ENCODE measurements at regions not wholly inside any gene's neighbourhood (a gene's known extent, or its start where the extent isn't known, plus 50 kb on each side); places are given as distances from the start of the nearest gene placed in this dataset.

DNA sequence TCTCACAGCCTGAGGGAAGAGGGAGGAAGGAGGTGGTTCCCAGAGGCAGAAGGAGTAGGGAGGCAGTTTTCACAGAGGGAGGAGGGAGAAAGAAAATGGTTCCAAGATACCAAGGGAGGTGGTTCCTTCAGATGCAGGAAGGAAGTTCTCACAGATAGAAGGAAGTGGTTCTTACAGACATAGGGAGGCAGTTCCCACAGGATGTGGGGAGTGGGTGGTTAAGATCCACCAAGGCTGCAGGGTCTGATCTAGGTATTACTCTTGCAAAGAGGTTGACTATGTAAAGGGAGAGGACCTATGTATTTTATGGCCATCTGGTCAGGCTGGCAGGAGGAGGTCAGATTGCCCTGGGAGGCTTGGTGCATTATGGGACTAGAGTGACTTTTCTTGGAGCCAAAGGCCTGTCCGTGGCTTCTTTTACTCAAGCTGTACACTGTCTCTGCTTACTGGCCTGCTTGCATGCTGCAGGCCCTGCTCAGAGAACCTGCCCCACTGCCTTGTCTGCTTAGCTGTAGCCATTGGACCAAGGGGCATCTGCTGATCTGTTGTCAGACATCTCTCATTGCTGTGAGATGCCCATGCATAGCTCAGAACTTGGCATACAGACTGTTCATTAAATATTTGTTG, 283.7 kb downstream of the DHX35 start:
- Histone ChIP-seq H3K9ac (ENCODE audit: low read length) (no peak overlapping the region), H3F3A (ENCODE audit: low read length, unreplicated experiment) (no peaks in the 10 kb centered on the region), H4K20me1 (ENCODE audit: low read length) (no peaks in the 10 kb centered on the region), H3K27me3 (ENCODE audit: low read length) (peaks cover 10% of the 10 kb centered on the region; the same call in 1 of the 2 replicates), H3K9me2 (replicated peaks; ENCODE audit: low read length) (no peaks in the 10 kb centered on the region), H3K9me3 (ENCODE audit: low read length) (no peaks in the 10 kb centered on the region), H3K79me2 (ENCODE audit: low read length) (no peaks in the 10 kb centered on the region), H3K36me3 (ENCODE audit: low read depth, low read length) (no peaks in the 10 kb centered on the region), H3K27ac (ENCODE audit: low read length) (no peak overlapping the region), H3K4me1 (ENCODE audit: insufficient read depth, low read length) (no peaks in the 10 kb centered on the region), H3K4me2 (ENCODE audit: low read length) (no peak overlapping the region), H2AFZ (ENCODE audit: low read length) (no peak overlapping the region), H3K4me3 (ENCODE audit: low read length) (no peak overlapping the region)
- BruUV-seq (replicated peaks), result no TSS peak
- POLR2A ChIA-PET (ENCODE audit: unreplicated experiment), result no interaction called here
- intact Hi-C loops (cut with micrococcal nuclease), result no loop called here
- TF ChIP-seq EZH2 (IDR thresholded peaks at IDR 0.05; ENCODE audit: low read length, unreplicated experiment) (no peak), EZH2phosphoT487 (IDR thresholded peaks at IDR 0.05; ENCODE audit: borderline replicate concordance, low read length) (no peak)
- TF ChIP-seq, protein P1, sequence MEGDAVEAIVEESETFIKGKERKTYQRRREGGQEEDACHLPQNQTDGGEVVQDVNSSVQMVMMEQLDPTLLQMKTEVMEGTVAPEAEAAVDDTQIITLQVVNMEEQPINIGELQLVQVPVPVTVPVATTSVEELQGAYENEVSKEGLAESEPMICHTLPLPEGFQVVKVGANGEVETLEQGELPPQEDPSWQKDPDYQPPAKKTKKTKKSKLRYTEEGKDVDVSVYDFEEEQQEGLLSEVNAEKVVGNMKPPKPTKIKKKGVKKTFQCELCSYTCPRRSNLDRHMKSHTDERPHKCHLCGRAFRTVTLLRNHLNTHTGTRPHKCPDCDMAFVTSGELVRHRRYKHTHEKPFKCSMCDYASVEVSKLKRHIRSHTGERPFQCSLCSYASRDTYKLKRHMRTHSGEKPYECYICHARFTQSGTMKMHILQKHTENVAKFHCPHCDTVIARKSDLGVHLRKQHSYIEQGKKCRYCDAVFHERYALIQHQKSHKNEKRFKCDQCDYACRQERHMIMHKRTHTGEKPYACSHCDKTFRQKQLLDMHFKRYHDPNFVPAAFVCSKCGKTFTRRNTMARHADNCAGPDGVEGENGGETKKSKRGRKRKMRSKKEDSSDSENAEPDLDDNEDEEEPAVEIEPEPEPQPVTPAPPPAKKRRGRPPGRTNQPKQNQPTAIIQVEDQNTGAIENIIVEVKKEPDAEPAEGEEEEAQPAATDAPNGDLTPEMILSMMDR (conservative IDR thresholded peaks at IDR 0.05; ENCODE audit: low read depth, low read length), result no peak
- CTCF ChIA-PET, result no interaction called here
- ATAC-seq, result no peak
- no peak for DNase-seq

DNA sequence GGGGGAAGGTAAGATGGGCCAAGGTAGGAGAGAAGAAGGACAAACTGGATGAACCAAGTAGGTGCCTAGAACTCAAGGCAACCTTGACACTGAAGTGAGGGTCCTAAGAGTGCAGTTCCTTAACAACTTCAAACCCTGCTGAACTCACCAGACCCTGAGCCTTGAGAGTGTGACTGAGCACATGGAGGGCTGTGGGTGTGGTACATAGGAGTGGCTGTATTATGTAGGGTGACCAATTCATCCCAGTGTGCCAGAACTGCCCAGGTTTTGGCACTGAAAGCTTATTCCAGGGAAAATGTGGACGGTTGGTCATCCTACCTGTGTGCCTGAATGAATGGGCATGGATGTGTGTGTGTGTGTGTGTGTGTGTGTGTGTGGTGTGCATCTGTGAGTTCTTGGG, 281.8 kb downstream of the DHX35 start:
- intact Hi-C loops (cut with micrococcal nuclease), result no loop called here
- no peak overlapping the region for H3K4me2 ChIP-seq (ENCODE audit: low read length)
- H3K36me3 ChIP-seq (ENCODE audit: low read depth, low read length), result no peaks in the 10 kb centered on the region
- H3K9ac ChIP-seq (ENCODE audit: low read length), result no peak overlapping the region
- no TSS peak for BruUV-seq (replicated peaks)
- H3K79me2 ChIP-seq (ENCODE audit: low read length), result no peaks in the 10 kb centered on the region
- no peak overlapping the region for H3K4me3 ChIP-seq (ENCODE audit: low read length)
- CTCF ChIA-PET, result no interaction called here
- H3K9me2 ChIP-seq (replicated peaks; ENCODE audit: low read length), result no peaks in the 10 kb centered on the region
- TF ChIP-seq EZH2phosphoT487 (IDR thresholded peaks at IDR 0.05; ENCODE audit: borderline replicate concordance, low read length), result no peak
- H3F3A ChIP-seq (ENCODE audit: low read length, unreplicated experiment), result no peaks in the 10 kb centered on the region
- no peaks in the 10 kb centered on the region for H3K9me3 ChIP-seq (ENCODE audit: low read length)
- H4K20me1 ChIP-seq (ENCODE audit: low read length), result no peaks in the 10 kb centered on the region
- no peaks in the 10 kb centered on the region for H3K27me3 ChIP-seq (ENCODE audit: low read length)
- no peak overlapping the region for H2AFZ ChIP-seq (ENCODE audit: low read length)
- POLR2A ChIA-PET (ENCODE audit: unreplicated experiment), result no interaction called here
- DNase-seq, result no peak
- ATAC-seq, result no peak
- H3K27ac ChIP-seq (ENCODE audit: low read length), result no peak overlapping the region
- no peaks in the 10 kb centered on the region for H3K4me1 ChIP-seq (ENCODE audit: insufficient read depth, low read length)

DNA sequence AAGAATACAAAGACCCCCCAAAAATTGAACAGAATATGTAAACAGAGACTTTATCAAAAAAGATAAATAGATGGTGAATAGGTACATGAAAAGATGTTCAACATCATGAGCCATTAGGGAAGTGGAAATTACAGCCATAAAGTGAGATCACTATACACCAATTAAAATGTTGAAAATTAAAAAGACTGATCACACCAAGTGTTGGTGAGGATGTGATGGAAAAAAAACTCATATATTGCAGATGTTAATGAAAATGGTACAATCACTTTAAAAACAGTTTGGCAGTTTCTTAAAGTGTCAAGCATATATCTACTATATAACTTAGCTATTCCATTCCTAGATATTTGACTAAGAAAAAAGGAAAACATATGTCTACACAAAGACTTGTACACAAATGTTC, 280.5 kb downstream of the DHX35 start:
- H3K4me2 ChIP-seq (ENCODE audit: low read length), result no peak overlapping the region
- no peaks in the 10 kb centered on the region for H3K79me2 ChIP-seq (ENCODE audit: low read length)
- no peak overlapping the region for H3K4me3 ChIP-seq (ENCODE audit: low read length)
- TF ChIP-seq EZH2 (IDR thresholded peaks at IDR 0.05; ENCODE audit: low read length, unreplicated experiment) (no peak), EZH2phosphoT487 (IDR thresholded peaks at IDR 0.05; ENCODE audit: borderline replicate concordance, low read length) (no peak)
- TF ChIP-seq, protein P1 (conservative IDR thresholded peaks at IDR 0.05; ENCODE audit: low read depth, low read length), result no peak
- no peaks in the 10 kb centered on the region for H3F3A ChIP-seq (ENCODE audit: low read length, unreplicated experiment)
- H3K9me2 ChIP-seq (replicated peaks; ENCODE audit: low read length), result no peaks in the 10 kb centered on the region
- no peak for ATAC-seq
- ChIA-PET CTCF (no interaction called here), POLR2A (ENCODE audit: unreplicated experiment) (no interaction called here)
- no peaks in the 10 kb centered on the region for H4K20me1 ChIP-seq (ENCODE audit: low read length)
- no TSS peak for BruUV-seq (replicated peaks)
- DNase-seq, result no peak
- no peaks in the 10 kb centered on the region for H3K36me3 ChIP-seq (ENCODE audit: low read depth, low read length)
- no peaks in the 10 kb centered on the region for H3K9me3 ChIP-seq (ENCODE audit: low read length)
- H3K9ac ChIP-seq (ENCODE audit: low read length), result no peak overlapping the region
- intact Hi-C loops (cut with micrococcal nuclease), result no loop called here
- no peaks in the 10 kb centered on the region for H3K27me3 ChIP-seq (ENCODE audit: low read length)
- no peak overlapping the region for H2AFZ ChIP-seq (ENCODE audit: low read length)
- H3K27ac ChIP-seq (ENCODE audit: low read length), result no peak overlapping the region
- H3K4me1 ChIP-seq (ENCODE audit: insufficient read depth, low read length), result no peaks in the 10 kb centered on the region
